Glutamatergic neuron (in vitro differentiated cells): ENCODE measurements at regions not wholly inside any gene's neighbourhood (a gene's known extent, or its start where the extent isn't known, plus 50 kb on each side); places are given as distances from the start of the nearest gene placed in this dataset.

ENCODE experiments used
- DNase-seq: peaks from one replicate; pipeline ENCODE4 v3.0.0; 2022
- H3K27ac Mint-ChIP-seq: one replicate; pipeline ENCODE4 v1.8.0; 2020; ENCODE audit warnings: mild to moderate bottlenecking, mixed read lengths, inconsistent platforms; ENCODE audit not compliant: unreplicated experiment
- H3K27me3 Mint-ChIP-seq: one replicate; pipeline ENCODE4 v1.8.0; 2020; ENCODE audit warnings: mild to moderate bottlenecking, moderate library complexity, mixed read lengths, inconsistent platforms; ENCODE audit not compliant: unreplicated experiment
- H3K36me3 Mint-ChIP-seq: one replicate; pipeline ENCODE4 v1.8.0; 2020; ENCODE audit warnings: mild to moderate bottlenecking, mixed read lengths, inconsistent platforms; ENCODE audit not compliant: unreplicated experiment
- H3K4me1 Mint-ChIP-seq: one replicate; pipeline ENCODE4 v1.8.0; 2020; ENCODE audit warnings: mild to moderate bottlenecking, low read depth, mixed read lengths, inconsistent platforms; ENCODE audit not compliant: unreplicated experiment
- H3K4me3 Mint-ChIP-seq: one replicate; pipeline ENCODE4 v1.8.0; 2020; ENCODE audit warnings: mild to moderate bottlenecking, mixed read lengths, inconsistent platforms; ENCODE audit not compliant: unreplicated experiment
- H3K9me3 Mint-ChIP-seq: one replicate; pipeline ENCODE4 v1.8.0; 2020; ENCODE audit warnings: mild to moderate bottlenecking, moderate library complexity, mixed read lengths, inconsistent platforms; ENCODE audit not compliant: unreplicated experiment
- TF ChIP-seq, protein P1 (sequence below): fragments of 200-600 bp; sonication (generic); IDR thresholded peaks from one replicate; pipeline ENCODE4 v1.5.0; 2021; ENCODE audit not compliant: partially characterized antibody, unreplicated experiment

DNA sequence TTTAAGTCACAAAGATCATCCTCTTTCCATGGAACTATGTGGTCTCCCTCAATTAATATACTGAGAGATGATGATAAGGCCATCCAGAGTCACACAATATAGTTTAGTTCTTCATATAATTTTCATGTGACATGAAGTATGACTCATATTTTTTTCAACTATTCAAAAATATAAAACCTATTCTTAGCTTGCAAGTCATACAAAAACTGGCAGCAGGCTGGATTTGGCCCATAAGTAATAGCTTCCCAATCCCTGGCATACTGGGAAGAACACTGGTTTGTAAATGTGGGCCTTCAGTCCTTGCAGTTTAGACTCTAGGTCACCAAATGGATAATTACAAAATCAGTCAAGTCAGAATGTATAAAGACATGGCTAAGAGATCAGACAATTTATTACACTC is 356.6 kb downstream of the PPP1R3A start:
- H3K4me3 Mint-ChIP-seq: no peak overlapping the region
- H3K27ac Mint-ChIP-seq: no peak overlapping the region
- TF ChIP-seq, protein P1, sequence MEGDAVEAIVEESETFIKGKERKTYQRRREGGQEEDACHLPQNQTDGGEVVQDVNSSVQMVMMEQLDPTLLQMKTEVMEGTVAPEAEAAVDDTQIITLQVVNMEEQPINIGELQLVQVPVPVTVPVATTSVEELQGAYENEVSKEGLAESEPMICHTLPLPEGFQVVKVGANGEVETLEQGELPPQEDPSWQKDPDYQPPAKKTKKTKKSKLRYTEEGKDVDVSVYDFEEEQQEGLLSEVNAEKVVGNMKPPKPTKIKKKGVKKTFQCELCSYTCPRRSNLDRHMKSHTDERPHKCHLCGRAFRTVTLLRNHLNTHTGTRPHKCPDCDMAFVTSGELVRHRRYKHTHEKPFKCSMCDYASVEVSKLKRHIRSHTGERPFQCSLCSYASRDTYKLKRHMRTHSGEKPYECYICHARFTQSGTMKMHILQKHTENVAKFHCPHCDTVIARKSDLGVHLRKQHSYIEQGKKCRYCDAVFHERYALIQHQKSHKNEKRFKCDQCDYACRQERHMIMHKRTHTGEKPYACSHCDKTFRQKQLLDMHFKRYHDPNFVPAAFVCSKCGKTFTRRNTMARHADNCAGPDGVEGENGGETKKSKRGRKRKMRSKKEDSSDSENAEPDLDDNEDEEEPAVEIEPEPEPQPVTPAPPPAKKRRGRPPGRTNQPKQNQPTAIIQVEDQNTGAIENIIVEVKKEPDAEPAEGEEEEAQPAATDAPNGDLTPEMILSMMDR: no peak
- H3K27me3 Mint-ChIP-seq: no peaks in the 10 kb centered on the region
- H3K9me3 Mint-ChIP-seq: no peaks in the 10 kb centered on the region
- H3K36me3 Mint-ChIP-seq: no peaks in the 10 kb centered on the region
- no peak for DNase-seq
- H3K4me1 Mint-ChIP-seq: no peaks in the 10 kb centered on the region

DNA sequence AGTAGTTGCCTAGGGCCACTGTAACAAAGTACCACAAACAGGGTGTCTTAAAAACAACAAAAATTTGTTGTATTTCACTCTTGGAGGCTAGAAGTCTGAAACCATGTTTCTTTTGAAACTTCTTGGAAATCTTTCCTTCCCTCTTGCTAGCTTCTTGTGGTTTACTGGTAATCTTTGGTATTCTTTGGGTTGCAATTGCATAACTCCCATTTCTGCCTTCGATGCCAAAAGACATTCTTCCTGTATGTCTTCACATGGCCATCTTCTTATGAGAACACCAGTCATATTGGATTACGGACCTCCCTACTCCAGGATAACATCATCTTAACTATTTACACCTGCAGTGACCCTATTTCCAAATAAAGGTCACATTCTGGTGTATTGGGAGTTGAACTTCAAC is 357.4 kb downstream of the PPP1R3A start:
- H3K27me3 Mint-ChIP-seq: no peaks in the 10 kb centered on the region

DNA sequence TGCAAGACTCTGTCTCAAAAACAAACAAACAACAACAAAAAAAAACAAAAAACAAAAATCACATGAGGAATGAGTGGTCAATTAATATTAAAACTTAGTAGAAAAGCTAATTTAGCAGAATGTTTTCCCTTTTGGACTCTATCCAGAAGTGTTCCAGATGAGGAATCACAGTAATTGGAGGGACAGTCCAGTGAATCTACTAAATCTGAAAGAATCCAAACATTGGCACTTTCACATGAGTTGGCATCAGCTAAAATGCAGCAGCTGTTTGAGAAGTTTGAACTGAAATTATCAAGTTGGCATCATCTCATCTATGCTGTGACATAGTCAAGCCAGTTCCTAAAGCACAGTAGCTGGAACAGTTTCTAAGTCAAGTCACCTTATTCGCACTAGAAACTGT is 367.8 kb downstream of the PPP1R3A start:
- Mint-ChIP-seq H3K4me3 (no peak overlapping the region), H3K9me3 (no peaks in the 10 kb centered on the region), H3K27me3 (no peaks in the 10 kb centered on the region), H3K4me1 (no peaks in the 10 kb centered on the region), H3K27ac (no peak overlapping the region), H3K36me3 (no peaks in the 10 kb centered on the region)
- TF ChIP-seq, protein P1: no peak
- DNase-seq: no peak

More for the DNA sequence above, 357.4 kb downstream of the PPP1R3A start:
- DNase-seq: no peak
- H3K4me3 Mint-ChIP-seq: no peak overlapping the region
- no peak overlapping the region for H3K27ac Mint-ChIP-seq
- H3K36me3 Mint-ChIP-seq: no peaks in the 10 kb centered on the region
- TF ChIP-seq, protein P1: no peak
- no peaks in the 10 kb centered on the region for H3K9me3 Mint-ChIP-seq
- no peaks in the 10 kb centered on the region for H3K4me1 Mint-ChIP-seq

DNA sequence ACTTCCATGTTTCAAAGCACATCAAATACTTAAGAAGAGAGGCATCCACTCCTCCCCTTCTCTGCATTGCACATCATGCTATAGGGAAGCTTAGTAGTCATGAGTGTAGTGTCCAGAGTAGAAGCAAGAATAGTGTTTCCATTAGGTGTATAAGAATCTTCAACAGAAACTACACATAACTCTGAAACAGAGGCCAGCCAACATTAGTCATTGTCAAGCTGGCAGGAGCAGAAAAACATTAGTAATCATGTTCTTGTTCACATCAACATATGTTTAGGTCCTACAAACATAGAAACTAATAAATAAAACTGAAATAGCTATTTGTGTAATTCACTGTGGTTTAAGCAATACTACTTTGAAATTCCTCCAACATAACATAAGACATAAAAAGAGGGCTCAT is 370.2 kb downstream of the PPP1R3A start:
- TF ChIP-seq, protein P1: no peak
- H3K27ac Mint-ChIP-seq: no peak overlapping the region
- DNase-seq: no peak
- H3K9me3 Mint-ChIP-seq: no peaks in the 10 kb centered on the region
- no peaks in the 10 kb centered on the region for H3K27me3 Mint-ChIP-seq
- no peak overlapping the region for H3K4me3 Mint-ChIP-seq
- no peaks in the 10 kb centered on the region for H3K36me3 Mint-ChIP-seq
- no peaks in the 10 kb centered on the region for H3K4me1 Mint-ChIP-seq

DNA sequence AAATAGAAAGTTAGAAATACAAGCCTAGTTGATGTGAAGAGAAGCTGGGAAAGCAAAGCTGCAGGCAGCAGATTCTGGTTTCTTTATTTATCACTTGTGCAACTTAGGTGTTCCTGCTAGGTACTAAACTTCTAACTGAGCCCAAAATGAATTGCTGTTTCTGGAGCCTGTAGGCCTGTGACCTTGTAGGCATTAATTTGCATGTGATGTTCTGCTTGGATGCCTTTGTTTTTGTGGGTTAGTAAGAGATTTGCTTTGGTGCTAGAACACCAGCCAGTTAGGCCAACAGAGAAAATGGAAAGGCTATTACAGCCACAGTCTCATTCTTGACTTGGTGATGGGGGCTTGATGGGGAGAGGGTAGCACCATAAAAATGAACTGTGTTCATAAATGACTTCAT is 370.7 kb downstream of the PPP1R3A start:
- H3K9me3 Mint-ChIP-seq: no peaks in the 10 kb centered on the region

More for the DNA sequence above, 370.7 kb downstream of the PPP1R3A start:
- Mint-ChIP-seq H3K27me3 (no peaks in the 10 kb centered on the region), H3K36me3 (no peaks in the 10 kb centered on the region), H3K4me3 (no peak overlapping the region), H3K4me1 (no peaks in the 10 kb centered on the region), H3K27ac (no peak overlapping the region)
- TF ChIP-seq, protein P1: no peak
- no peak for DNase-seq
